Posterior cingulate gyrus (tissue), 11 donors: ENCODE measurements at regions not wholly inside any gene's neighbourhood (a gene's known extent, or its start where the extent isn't known, plus 50 kb on each side); places are given as distances from the start of the nearest gene placed in this dataset.

Experiments used
- DNase-seq, 10 donors: peaks; one replicate each; pipeline versions ENCODE4 v3.0.0 to v3.0.0-alpha.2; 2020 to 2021; ENCODE audit warnings: mixed read lengths in 3 of 10
- intact Hi-C: fragments of 100-400 bp; cut with DNase I; formaldehyde crosslinking; loops from one replicate; pipeline ENCODE4 v1.15.1; 2023

DNA sequence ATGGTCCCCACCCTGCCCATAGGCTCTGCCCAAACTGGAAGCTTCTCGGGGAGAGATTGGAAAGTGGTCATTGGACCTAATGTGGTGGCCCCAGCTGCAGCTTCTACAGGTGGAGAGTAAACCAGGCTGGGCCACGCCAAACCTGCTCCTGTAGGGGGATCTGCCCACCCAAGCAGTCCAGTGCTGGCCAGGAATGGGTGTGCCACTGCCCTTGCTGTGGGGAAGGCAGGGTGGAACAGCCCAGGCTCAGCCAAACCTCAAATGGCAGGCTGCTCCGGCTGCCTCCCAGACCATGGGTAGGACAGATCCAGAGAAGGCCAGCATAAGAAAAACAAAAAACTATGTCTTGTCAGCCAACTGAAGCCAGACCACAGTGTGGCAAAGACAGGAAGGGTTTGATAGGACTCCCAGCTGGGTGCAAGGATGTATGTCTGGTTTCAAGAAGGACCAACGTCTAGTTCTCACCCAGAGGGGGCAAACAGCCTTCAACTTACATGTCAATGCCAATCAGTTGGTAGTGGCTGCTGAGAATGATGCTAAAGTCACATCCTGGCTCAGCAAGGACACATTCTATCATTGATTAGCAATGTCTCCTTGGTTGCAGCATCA, 267.3 kb downstream of the UACA start:
- DNase-seq, result peak in 2 of 10 donors; percentile 41 to 53
- intact Hi-C loops, result no loop called here

- intact Hi-C loops, result no loop called here
- peak in 1 of 10 donors; percentile 25 for DNase-seq
Measured at GRCh38 chr15:70494852-70495571, 268.3 kb downstream of the UACA start.

- intact Hi-C loops, result no loop called here
- peak in 2 of 10 donors; percentile 5 to 14 for DNase-seq
Measured at GRCh38 chr15:70494517-70494851, 268.9 kb downstream of the UACA start.

GRCh38 chr15:70493787-70494516, 269.4 kb downstream of the UACA start:
- peak in 2 of 10 donors; percentile 62 to 63 for DNase-seq
- intact Hi-C loops, result no loop called here

DNA sequence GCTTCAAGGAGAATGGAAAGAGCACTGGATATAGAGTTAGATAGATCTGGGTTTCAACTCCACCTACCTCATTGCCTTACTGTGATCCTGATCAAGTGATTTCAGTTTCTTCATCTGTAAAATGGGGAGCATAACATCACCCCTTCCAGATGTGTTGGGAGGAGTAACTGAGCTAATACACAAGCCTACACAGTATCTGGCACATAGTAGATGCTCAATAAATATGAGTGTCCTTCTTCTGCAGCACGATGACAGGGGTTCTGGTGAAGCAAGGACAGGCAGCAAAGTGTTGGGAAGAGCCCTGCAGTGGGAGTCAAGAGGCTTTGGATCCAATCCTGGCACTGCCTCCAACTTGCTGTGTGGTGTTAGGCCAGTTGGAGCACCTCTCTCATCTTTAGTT, 270.0 kb downstream of the UACA start:
- intact Hi-C loops, result no loop called here
- peak in 2 of 10 donors; percentile 3 to 4 for DNase-seq

- intact Hi-C loops, result no loop called here
- peak in 5 of 10 donors; percentile 16 to 91 (median 50) for DNase-seq
Measured at GRCh38 chr15:70492240-70493177, 270.8 kb downstream of the UACA start.

GRCh38 chr15:70491641-70492040, 271.7 kb downstream of the UACA start:
- peak in 1 of 10 donors; percentile 27 for DNase-seq
- intact Hi-C loops, result no loop called here

DNA sequence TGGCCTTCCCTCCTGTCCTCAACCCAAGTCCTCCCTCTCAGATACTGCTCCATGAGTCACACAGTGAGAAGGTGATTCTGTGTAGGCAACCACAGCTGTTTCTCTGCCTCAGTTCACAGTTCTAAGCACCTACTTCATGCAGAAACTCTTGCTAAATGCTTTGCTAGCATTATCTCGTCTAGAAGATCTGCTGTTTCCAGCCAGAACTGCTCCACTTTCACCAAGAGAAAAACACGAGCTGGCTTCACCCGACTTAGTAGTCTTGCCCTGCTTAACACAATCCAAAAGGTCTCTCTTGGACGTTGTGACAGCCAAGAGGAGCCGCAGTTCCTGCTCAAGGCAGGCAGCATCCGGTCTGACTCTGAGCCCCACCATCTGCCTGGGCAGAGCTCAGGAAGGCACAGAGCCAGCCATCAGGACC, 272.1 kb downstream of the UACA start:
- intact Hi-C loops, result no loop called here
- DNase-seq, result peak in 2 of 10 donors; percentile 62 to 82

DNA sequence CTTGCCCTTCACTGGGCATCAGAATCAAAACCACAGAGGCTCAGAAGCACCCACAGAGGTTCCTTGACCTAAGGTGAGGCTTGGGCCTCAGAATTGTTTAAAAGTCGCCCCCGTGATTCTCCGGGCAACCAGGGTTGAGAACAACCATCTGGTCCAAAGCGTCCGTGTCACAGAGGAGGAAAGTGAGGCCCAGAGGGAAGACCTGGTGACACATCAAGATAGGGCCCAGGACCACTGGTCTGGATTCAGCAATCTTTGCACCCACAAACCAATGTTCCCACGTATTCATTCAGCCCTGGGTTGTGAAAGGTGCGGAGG, 272.6 kb downstream of the UACA start:
- peak in 2 of 10 donors; percentile 36 to 51 for DNase-seq
- intact Hi-C loops, result no loop called here

- peak in 2 of 10 donors; percentile 61 to 74 for DNase-seq
- intact Hi-C loops, result no loop called here
Measured at GRCh38 chr15:70490148-70490837, 273.1 kb downstream of the UACA start.

GRCh38 chr15:70488941-70489848, 274.2 kb downstream of the UACA start:
- intact Hi-C loops, result loop anchor here (2.0 to 5.0 kb wide), 3 partner anchors 912 to 1014 kb away; no protein-coding TSS in a partner anchor

GRCh38 chr15:70488002-70488605, 275.3 kb downstream of the UACA start:
- intact Hi-C loops, result loop anchor here (2.0 to 5.0 kb wide), 3 partner anchors 911 to 1013 kb away; no protein-coding TSS in a partner anchor
- DNase-seq, result peak; percentile 55 to 96 (median 78)

More at GRCh38 chr15:70488941-70489848, 274.2 kb downstream of the UACA start:
- DNase-seq, result peak in 2 of 10 donors; percentile 39 to 78

DNA sequence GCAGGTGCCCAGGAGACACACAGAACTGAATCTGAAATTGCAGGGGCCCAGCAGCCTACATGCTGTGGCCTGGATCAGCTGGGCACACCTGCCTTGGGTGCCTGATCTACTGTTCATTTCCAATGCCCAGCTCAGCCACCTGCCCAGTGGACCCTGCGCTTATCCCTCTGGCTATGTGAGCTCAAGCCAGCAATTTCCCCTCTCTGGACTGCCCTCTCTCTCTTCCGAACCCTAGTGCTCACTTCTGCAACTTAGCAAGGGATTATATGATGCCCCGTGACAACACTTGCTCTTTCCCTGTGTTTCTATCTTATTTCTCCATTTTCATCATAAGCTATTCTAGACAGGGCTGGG, 276.0 kb downstream of the UACA start:
- intact Hi-C loops, result loop anchor here (5.0 kb wide), 1 partner anchor 910 kb away; no protein-coding TSS in a partner anchor
- DNase-seq, result peak in 1 of 10 donors; percentile 58

- intact Hi-C loops, result loop anchor here (5.0 kb wide), 1 partner anchor 909 kb away; no protein-coding TSS in a partner anchor
- peak in 1 of 10 donors; percentile 79 for DNase-seq
Measured at GRCh38 chr15:70486451-70487386, 276.6 kb downstream of the UACA start.

DNA sequence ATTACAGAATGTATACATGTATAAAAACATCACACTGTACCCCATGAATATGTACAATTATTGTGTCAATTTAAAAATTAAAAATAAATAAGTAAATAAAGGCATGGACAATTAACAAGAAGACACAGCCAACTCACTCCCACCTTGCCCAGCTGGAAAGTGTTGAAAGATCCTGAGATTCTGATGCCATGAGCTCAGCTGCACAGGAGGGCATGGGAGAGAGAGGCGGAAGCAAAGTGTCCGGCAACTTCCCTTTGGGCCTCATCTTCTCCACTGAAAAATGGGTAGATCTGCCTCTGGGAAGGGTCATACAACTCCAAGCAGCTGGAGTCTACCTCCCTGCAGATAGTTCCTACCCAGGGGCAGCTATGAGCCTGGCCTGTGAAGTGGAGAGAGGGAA, 277.3 kb downstream of the UACA start:
- intact Hi-C loops, result loop anchor here (5.0 kb wide), 1 partner anchor 909 kb away; no protein-coding TSS in a partner anchor
- DNase-seq, result peak in 2 of 10 donors; percentile 5 to 27

DNA sequence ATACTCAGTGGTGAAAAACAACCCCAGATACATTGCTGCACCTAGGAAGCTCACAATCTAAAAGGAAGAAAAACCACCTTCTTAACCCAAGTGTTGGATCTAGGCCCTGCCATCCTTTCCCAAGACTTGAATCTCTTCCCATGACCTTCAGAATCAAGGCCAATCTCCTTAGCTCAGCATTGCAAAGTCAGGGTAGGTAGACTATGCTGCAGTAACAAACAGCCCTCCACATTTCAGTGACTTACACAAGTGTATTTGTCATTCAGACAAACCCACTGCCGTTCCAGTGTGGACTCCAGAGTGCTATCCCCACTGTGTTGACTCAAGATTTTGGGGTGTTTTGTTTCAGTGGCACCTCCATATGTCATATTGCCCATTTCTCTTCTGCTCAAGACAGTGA, 278.4 kb downstream of the UACA start:
- DNase-seq, result no peak
- intact Hi-C loops, result loop anchor here (5.0 kb wide), 1 partner anchor 908 kb away; no protein-coding TSS in a partner anchor

GRCh38 chr15:70483513-70483912, 279.8 kb downstream of the UACA start:
- intact Hi-C loops, result no loop called here

More at GRCh38 chr15:70483513-70483912, 279.8 kb downstream of the UACA start:
- peak in 1 of 10 donors; percentile 13 for DNase-seq
